Left ventricle myocardium inferior (tissue), 1 donor: ENCODE measurements at regions not wholly inside any gene's neighbourhood (a gene's known extent, or its start where the extent isn't known, plus 50 kb on each side); places are given as distances from the start of the nearest gene placed in this dataset.

Experiments
- DNase-seq: peaks from one replicate; pipeline ENCODE4 v3.0.0-alpha.2; 2020
- H3K27ac ChIP-seq: fragments of 200-600 bp; replicated peaks from 2 replicates; pipeline ENCODE4 v1.8.0; 2021
- H3K27me3 ChIP-seq: fragments of 200-600 bp; 2 replicates; pipeline ENCODE4 v1.8.0; 2021; ENCODE audit warnings: low read depth
- H3K36me3 ChIP-seq: fragments of 200-600 bp; 2 replicates; pipeline ENCODE4 v1.8.0; 2021
- H3K4me1 ChIP-seq: fragments of 200-600 bp; 2 replicates; pipeline ENCODE4 v1.8.0; 2021
- H3K4me3 ChIP-seq: fragments of 200-600 bp; 2 replicates; pipeline ENCODE4 v1.8.0; 2021; ENCODE audit warnings: mild to moderate bottlenecking, moderate library complexity
- H3K9me3 ChIP-seq: fragments of 200-600 bp; replicated peaks from 2 replicates; pipeline ENCODE4 v1.8.0; 2021
- intact Hi-C: fragments of 100-400 bp; cut with micrococcal nuclease; formaldehyde crosslinking; loops from one replicate; pipeline ENCODE4 v1.11.0; 2022
- TF ChIP-seq, protein P1 (sequence below): fragments of 200-600 bp; IDR thresholded peaks from 2 replicates; pipeline ENCODE4 v1.8.0; 2021; ENCODE audit warnings: antibody characterized with exemption, mild to moderate bottlenecking, borderline replicate concordance
- donor health status: DM: no; HTN: yes; CAD: no; lungs with severe emphysema.

DNA sequence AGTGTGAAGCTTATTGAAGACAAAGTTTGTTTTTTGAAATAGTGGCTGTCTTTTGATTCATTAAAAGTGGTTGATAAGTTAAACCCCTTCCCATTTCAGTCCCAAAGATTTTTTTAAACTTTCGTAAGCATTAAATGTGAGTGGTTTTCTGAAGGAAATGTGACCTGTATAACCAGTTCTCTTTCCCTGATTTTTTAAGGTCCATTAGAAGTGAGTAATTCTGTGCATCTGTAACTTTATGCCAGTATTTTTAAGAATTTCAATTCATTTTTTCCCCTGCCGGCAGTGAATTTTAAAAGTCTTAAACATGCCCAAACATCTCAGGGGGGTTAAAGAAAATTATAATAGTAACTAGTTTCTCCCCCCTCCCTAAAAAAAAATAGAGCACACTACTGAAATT, 254.6 kb upstream of the SP8 start:
- TF ChIP-seq, protein P1, sequence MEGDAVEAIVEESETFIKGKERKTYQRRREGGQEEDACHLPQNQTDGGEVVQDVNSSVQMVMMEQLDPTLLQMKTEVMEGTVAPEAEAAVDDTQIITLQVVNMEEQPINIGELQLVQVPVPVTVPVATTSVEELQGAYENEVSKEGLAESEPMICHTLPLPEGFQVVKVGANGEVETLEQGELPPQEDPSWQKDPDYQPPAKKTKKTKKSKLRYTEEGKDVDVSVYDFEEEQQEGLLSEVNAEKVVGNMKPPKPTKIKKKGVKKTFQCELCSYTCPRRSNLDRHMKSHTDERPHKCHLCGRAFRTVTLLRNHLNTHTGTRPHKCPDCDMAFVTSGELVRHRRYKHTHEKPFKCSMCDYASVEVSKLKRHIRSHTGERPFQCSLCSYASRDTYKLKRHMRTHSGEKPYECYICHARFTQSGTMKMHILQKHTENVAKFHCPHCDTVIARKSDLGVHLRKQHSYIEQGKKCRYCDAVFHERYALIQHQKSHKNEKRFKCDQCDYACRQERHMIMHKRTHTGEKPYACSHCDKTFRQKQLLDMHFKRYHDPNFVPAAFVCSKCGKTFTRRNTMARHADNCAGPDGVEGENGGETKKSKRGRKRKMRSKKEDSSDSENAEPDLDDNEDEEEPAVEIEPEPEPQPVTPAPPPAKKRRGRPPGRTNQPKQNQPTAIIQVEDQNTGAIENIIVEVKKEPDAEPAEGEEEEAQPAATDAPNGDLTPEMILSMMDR: no peak
- H3K9me3 ChIP-seq: peaks cover 9% of the 10 kb centered on the region
- no peaks in the 10 kb centered on the region for H3K4me1 ChIP-seq
- no peak overlapping the region for H3K27ac ChIP-seq
- H3K4me3 ChIP-seq: no peak overlapping the region
- H3K36me3 ChIP-seq: no peaks in the 10 kb centered on the region
- DNase-seq: no peak
- intact Hi-C loops: no loop called here
- H3K27me3 ChIP-seq: no peaks in the 10 kb centered on the region

DNA sequence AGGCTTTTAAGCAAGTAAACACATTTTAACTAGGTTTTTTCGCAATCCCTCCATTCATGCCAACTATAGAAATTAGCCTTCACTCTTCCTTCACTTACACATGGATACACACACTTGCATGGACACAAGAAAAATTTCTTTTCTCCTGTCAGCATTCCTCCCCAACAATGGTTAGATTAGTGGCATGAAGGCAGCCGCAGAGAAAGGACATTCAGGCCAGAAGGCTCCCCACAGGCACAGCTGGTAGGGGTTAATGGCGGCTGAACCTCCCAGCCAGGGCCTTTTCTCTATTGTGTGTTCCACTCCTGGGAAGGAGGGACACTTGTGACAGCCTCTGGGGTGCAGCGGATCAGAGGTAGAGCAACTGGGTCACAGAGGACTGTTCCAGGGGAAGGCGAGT, 255.0 kb upstream of the SP8 start:
- no peak for DNase-seq
- no peak overlapping the region for H3K27ac ChIP-seq
- H3K36me3 ChIP-seq: no peaks in the 10 kb centered on the region
- H3K27me3 ChIP-seq: no peaks in the 10 kb centered on the region
- H3K4me1 ChIP-seq: no peaks in the 10 kb centered on the region
- TF ChIP-seq, protein P1: no peak
- intact Hi-C loops: no loop called here
- H3K9me3 ChIP-seq: peaks cover 5% of the 10 kb centered on the region
- no peak overlapping the region for H3K4me3 ChIP-seq

DNA sequence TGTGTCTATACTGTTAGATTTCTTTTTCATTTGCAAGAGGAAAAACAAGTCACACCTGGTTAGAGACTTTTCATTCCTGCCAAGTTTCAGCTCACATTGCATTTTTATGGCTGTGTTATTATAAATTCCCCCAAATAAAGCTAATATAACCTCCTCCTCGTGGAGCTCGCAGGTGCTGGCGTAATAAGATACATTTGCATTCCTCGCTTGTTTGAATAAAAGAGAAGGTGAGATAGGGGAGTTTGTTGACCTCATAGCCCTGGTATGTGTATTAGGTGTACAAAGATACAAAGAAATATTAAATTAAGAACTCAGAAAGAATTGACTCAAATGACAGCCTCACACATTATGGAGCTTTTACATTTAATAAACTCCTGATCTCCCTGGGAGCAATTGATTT, 257.7 kb upstream of the SP8 start:
- Histone ChIP-seq H3K4me3 (no peak overlapping the region), H3K36me3 (no peaks in the 10 kb centered on the region), H3K27me3 (no peaks in the 10 kb centered on the region), H3K4me1 (no peaks in the 10 kb centered on the region), H3K27ac (no peak overlapping the region), H3K9me3 (no peaks in the 10 kb centered on the region)
- DNase-seq: no peak
- TF ChIP-seq, protein P1: no peak
- intact Hi-C loops: no loop called here

DNA sequence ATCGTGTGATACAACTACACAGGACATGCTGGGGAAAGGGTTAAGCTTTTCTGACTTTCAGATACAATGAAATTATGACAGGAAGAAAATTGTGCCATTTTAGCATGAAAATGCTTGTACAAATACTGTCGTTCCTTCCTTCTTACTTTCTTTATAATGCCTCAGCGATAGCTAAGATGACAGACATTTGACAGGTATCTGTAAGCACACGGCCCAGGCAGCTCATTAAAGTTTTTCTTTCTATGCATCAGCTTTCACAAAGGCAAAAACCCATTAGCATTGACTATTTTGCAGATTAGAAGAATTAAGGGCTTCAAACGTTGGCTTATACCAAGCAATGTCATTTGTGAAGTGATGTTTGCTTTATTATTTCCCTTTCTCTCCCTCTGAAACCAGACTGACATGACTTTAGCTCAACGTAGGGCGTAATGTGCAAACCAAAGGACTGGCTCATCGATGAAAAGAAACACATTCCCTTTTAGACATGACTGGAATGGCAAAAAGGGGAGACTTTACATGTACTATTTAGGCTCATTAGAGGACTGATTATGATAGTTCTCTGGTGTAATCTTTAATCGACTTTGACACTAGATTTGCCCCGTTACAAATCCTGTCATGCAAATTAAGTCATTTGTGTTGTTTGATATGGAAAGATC, 258.4 kb upstream of the SP8 start:
- intact Hi-C loops: no loop called here

DNA sequence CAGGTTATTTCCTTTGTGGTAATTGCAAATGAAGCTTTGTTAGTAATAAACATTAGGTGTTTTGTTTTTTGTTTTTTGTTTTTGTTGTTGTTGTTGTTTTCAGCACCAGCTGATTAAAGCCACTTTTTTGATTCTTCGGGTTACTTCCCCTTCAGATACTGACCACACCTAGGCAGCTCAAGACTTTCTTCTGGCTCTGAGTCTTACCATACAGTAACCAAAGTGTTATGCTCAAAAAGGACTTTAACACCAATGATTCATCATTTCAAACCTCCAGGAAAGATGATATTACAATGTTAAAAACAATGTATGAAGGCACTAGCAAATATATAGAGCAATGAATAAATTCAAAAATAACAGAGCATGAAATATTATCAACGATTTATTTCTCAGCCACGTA, 265.2 kb upstream of the SP8 start:
- no peaks in the 10 kb centered on the region for H3K9me3 ChIP-seq
- no peak for DNase-seq
- H3K4me3 ChIP-seq: no peak overlapping the region
- no peak overlapping the region for H3K27ac ChIP-seq
- intact Hi-C loops: no loop called here
- H3K27me3 ChIP-seq: no peaks in the 10 kb centered on the region
- H3K4me1 ChIP-seq: no peaks in the 10 kb centered on the region
- TF ChIP-seq, protein P1: no peak
- no peaks in the 10 kb centered on the region for H3K36me3 ChIP-seq

More for the DNA sequence above, 258.4 kb upstream of the SP8 start:
- DNase-seq: no peak
- TF ChIP-seq, protein P1: no peak
- H3K9me3 ChIP-seq: no peaks in the 10 kb centered on the region
- no peaks in the 10 kb centered on the region for H3K27me3 ChIP-seq
- H3K36me3 ChIP-seq: no peaks in the 10 kb centered on the region
- H3K4me3 ChIP-seq: no peak overlapping the region
- H3K4me1 ChIP-seq: no peaks in the 10 kb centered on the region
- no peak overlapping the region for H3K27ac ChIP-seq
